ENCODE measurements at regions not wholly inside any gene's neighbourhood (a gene's known extent, or its start where the extent isn't known, plus 50 kb on each side); places are given as distances from the start of the nearest gene placed in this dataset.

GRCh38 chr1:34403156-34403555 is 226.4 kb downstream of the C1orf94 start:
- TF ChIP-seq NANOG (IDR thresholded peaks at IDR 0.05; ENCODE audit: borderline replicate concordance): no peak
- no peak for TF ChIP-seq POLR2AphosphoS5 (IDR thresholded peaks at IDR 0.05; ENCODE audit: low read depth)

All from GM23338 (cell line).